ENCODE measurements at regions not wholly inside any gene's neighbourhood (a gene's known extent, or its start where the extent isn't known, plus 50 kb on each side); places are given as distances from the start of the nearest gene placed in this dataset.

- no peaks in the 10 kb centered on the region for H3K4me1 Mint-ChIP-seq
- no peak for ATAC-seq (ENCODE audit: low read depth in 2 of 2)
These were observed 750.3 kb downstream of the CBLN4 start for GRCh38 chr20:55255016-55255415.

DNA sequence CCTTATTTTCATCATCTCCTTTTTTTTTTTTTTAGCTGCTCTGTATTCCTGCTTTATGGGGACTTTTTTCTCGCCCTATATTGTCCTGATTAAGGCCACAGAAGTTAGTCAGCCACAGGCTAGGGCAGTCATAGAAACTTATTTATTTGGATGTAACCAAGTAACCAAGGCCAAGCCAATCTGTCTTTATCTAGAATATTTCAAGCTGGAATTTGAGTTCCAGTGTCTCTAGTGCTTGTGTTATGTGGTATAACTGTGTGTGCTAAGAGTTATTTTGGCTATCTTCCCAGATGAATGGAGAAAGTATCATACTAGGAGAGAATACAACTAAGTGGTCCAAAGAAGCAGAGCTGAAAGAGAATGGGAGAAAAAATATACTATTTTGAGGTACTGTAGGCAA is 751.5 kb downstream of the CBLN4 start:
- Histone ChIP-seq H3K27me3 (ENCODE audit: control insufficient read depth, insufficient read depth, low read length) (no peaks in the 10 kb centered on the region), H3K27ac (ENCODE audit: insufficient read depth, low read length, poor library complexity, severe bottlenecking) (no peak overlapping the region), H3K4me1 (ENCODE audit: control insufficient read depth, insufficient read depth, low read length, poor library complexity, severe bottlenecking) (no peaks in the 10 kb centered on the region), H3K9me3 (ENCODE audit: control insufficient read depth in 2 of 2, low read length in 2 of 2) (no peaks in the 10 kb centered on the region), H3K36me3 (ENCODE audit: control insufficient read depth, insufficient read depth, low read length) (no peaks in the 10 kb centered on the region), H3K4me3 (ENCODE audit: low read depth, low read length) (no peak overlapping the region)
- Mint-ChIP-seq H3K4me1 (no peaks in the 10 kb centered on the region), H3K9me3 (peaks cover 0 to 14% (median 8%) of the 10 kb centered on the region in 7 donors), H3K36me3 (no peaks in the 10 kb centered on the region), H3K4me3 (no peak overlapping the region), H3K27ac (no peak overlapping the region), H3K27me3 (no peaks in the 10 kb centered on the region)
- DNase-seq (no peak), ATAC-seq (ENCODE audit: low read depth in 2 of 2) (no peak)

More at GRCh38 chr20:55255016-55255415, 750.3 kb downstream of the CBLN4 start:
- Mint-ChIP-seq H3K36me3 (no peaks in the 10 kb centered on the region), H3K27me3 (no peaks in the 10 kb centered on the region), H3K27ac (no peak overlapping the region), H3K9me3 (peaks cover 1 to 20% (median 5%) of the 10 kb centered on the region in 7 donors), H3K4me3 (no peak overlapping the region)
- H3K27ac ChIP-seq (ENCODE audit: insufficient read depth, low read length, poor library complexity, severe bottlenecking): no peak overlapping the region
- H3K4me1 ChIP-seq (ENCODE audit: control insufficient read depth, insufficient read depth, low read length, poor library complexity, severe bottlenecking): no peaks in the 10 kb centered on the region
- H3K36me3 ChIP-seq (ENCODE audit: control insufficient read depth, insufficient read depth, low read length): no peaks in the 10 kb centered on the region
- no peak overlapping the region for H3K4me3 ChIP-seq (ENCODE audit: low read depth, low read length)
- no peaks in the 10 kb centered on the region for H3K9me3 ChIP-seq (ENCODE audit: control insufficient read depth in 2 of 2, low read length in 2 of 2)
- DNase-seq: no peak
- H3K27me3 ChIP-seq (ENCODE audit: control insufficient read depth, insufficient read depth, low read length): no peaks in the 10 kb centered on the region

GRCh38 chr20:55252521-55252920 is 752.8 kb downstream of the CBLN4 start:
- Histone ChIP-seq H3K27ac (ENCODE audit: insufficient read depth, low read length, poor library complexity, severe bottlenecking) (no peak overlapping the region), H3K4me3 (ENCODE audit: low read depth, low read length) (no peak overlapping the region), H3K27me3 (ENCODE audit: control insufficient read depth, insufficient read depth, low read length) (no peaks in the 10 kb centered on the region), H3K9me3 (ENCODE audit: control insufficient read depth in 2 of 2, low read length in 2 of 2) (no peaks in the 10 kb centered on the region), H3K4me1 (ENCODE audit: control insufficient read depth, insufficient read depth, low read length, poor library complexity, severe bottlenecking) (no peaks in the 10 kb centered on the region), H3K36me3 (ENCODE audit: control insufficient read depth, insufficient read depth, low read length) (no peaks in the 10 kb centered on the region)
- no peaks in the 10 kb centered on the region for H3K4me1 Mint-ChIP-seq
- no peaks in the 10 kb centered on the region for H3K27me3 Mint-ChIP-seq
- ATAC-seq (ENCODE audit: low read depth in 2 of 2): no peak
- peaks cover 0 to 21% (median 6%) of the 10 kb centered on the region in 7 donors for H3K9me3 Mint-ChIP-seq
- H3K36me3 Mint-ChIP-seq: no peaks in the 10 kb centered on the region
- no peak for DNase-seq
- H3K4me3 Mint-ChIP-seq: no peak overlapping the region
- no peak overlapping the region for H3K27ac Mint-ChIP-seq

DNA sequence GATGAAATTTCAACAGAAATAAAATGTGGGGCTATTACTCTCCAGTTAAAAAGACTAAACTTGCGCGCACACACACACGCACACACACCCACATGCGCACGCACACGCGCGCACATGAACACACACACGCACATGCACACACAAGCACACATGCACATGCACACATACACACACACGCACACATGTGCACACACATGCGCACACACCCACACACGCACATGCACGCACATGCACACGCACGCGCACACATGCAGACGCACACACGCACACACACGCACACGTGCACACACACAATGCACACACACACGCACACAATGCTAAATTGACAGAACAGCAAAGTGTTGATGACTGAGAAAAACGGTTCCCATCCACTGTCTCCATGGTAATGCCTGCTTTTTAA is 754.1 kb downstream of the CBLN4 start:
- Histone ChIP-seq H3K4me3 (ENCODE audit: low read depth, low read length) (no peak overlapping the region), H3K36me3 (ENCODE audit: control insufficient read depth, insufficient read depth, low read length) (no peaks in the 10 kb centered on the region), H3K4me1 (ENCODE audit: control insufficient read depth, insufficient read depth, low read length, poor library complexity, severe bottlenecking) (no peaks in the 10 kb centered on the region), H3K27ac (ENCODE audit: insufficient read depth, low read length, poor library complexity, severe bottlenecking) (no peak overlapping the region), H3K27me3 (ENCODE audit: control insufficient read depth, insufficient read depth, low read length) (no peaks in the 10 kb centered on the region), H3K9me3 (ENCODE audit: control insufficient read depth in 2 of 2, low read length in 2 of 2) (no peaks in the 10 kb centered on the region)
- Mint-ChIP-seq H3K27ac (no peak overlapping the region), H3K9me3 (peaks cover 0 to 26% (median 7%) of the 10 kb centered on the region in 7 donors), H3K4me3 (no peak overlapping the region), H3K27me3 (no peaks in the 10 kb centered on the region), H3K36me3 (no peaks in the 10 kb centered on the region), H3K4me1 (no peaks in the 10 kb centered on the region)
- DNase-seq: no peak
- ATAC-seq (ENCODE audit: low read depth in 2 of 2): no peak

- ATAC-seq (ENCODE audit: low read depth in 2 of 2) (no peak), DNase-seq (no peak)
- no peaks in the 10 kb centered on the region for H3K36me3 ChIP-seq (ENCODE audit: control insufficient read depth, insufficient read depth, low read length)
- H3K4me1 ChIP-seq (ENCODE audit: control insufficient read depth, insufficient read depth, low read length, poor library complexity, severe bottlenecking): no peaks in the 10 kb centered on the region
- Mint-ChIP-seq H3K9me3 (peaks cover 0 to 32% (median 17%) of the 10 kb centered on the region in 7 donors), H3K4me3 (no peak overlapping the region), H3K36me3 (no peaks in the 10 kb centered on the region), H3K27ac (no peak overlapping the region), H3K27me3 (no peaks in the 10 kb centered on the region), H3K4me1 (no peaks in the 10 kb centered on the region)
- no peak overlapping the region for H3K27ac ChIP-seq (ENCODE audit: insufficient read depth, low read length, poor library complexity, severe bottlenecking)
- H3K4me3 ChIP-seq (ENCODE audit: low read depth, low read length): no peak overlapping the region
- peaks cover 0 to 1% of the 10 kb centered on the region in 2 experiments for H3K9me3 ChIP-seq (ENCODE audit: control insufficient read depth in 2 of 2, low read length in 2 of 2)
- H3K27me3 ChIP-seq (ENCODE audit: control insufficient read depth, insufficient read depth, low read length): no peaks in the 10 kb centered on the region
These were observed 762.5 kb downstream of the CBLN4 start for GRCh38 chr20:55242853-55243252.

GRCh38 chr20:55239269-55239668 is 763.9 kb downstream of the DOK5 start:
- Mint-ChIP-seq H3K27ac (no peak overlapping the region), H3K9me3 (peaks cover 0 to 18% (median 7%) of the 10 kb centered on the region in 7 donors), H3K4me3 (no peak overlapping the region), H3K36me3 (no peaks in the 10 kb centered on the region), H3K4me1 (no peaks in the 10 kb centered on the region), H3K27me3 (no peaks in the 10 kb centered on the region)
- Histone ChIP-seq H3K27me3 (ENCODE audit: control insufficient read depth, insufficient read depth, low read length) (no peaks in the 10 kb centered on the region), H3K9me3 (ENCODE audit: control insufficient read depth in 2 of 2, low read length in 2 of 2) (peaks cover 0 to 3% of the 10 kb centered on the region in 2 experiments), H3K4me1 (ENCODE audit: control insufficient read depth, insufficient read depth, low read length, poor library complexity, severe bottlenecking) (no peaks in the 10 kb centered on the region), H3K36me3 (ENCODE audit: control insufficient read depth, insufficient read depth, low read length) (no peaks in the 10 kb centered on the region), H3K27ac (ENCODE audit: insufficient read depth, low read length, poor library complexity, severe bottlenecking) (no peak overlapping the region), H3K4me3 (ENCODE audit: low read depth, low read length) (no peak overlapping the region)
- DNase-seq (no peak), ATAC-seq (ENCODE audit: low read depth in 2 of 2) (no peak)

GRCh38 chr20:55232647-55233046 is 757.3 kb downstream of the DOK5 start:
- Mint-ChIP-seq H3K4me1 (no peaks in the 10 kb centered on the region), H3K4me3 (no peak overlapping the region), H3K27me3 (no peaks in the 10 kb centered on the region), H3K36me3 (no peaks in the 10 kb centered on the region), H3K9me3 (peaks cover under 1 to 15% (median 6%) of the 10 kb centered on the region in 7 donors), H3K27ac (no peak overlapping the region)
- ATAC-seq (ENCODE audit: low read depth in 2 of 2) (no peak), DNase-seq (no peak)
- Histone ChIP-seq H3K27me3 (ENCODE audit: control insufficient read depth, insufficient read depth, low read length) (no peaks in the 10 kb centered on the region), H3K9me3 (ENCODE audit: control insufficient read depth in 2 of 2, low read length in 2 of 2) (peaks cover 0 to 2% of the 10 kb centered on the region in 2 experiments), H3K27ac (ENCODE audit: insufficient read depth, low read length, poor library complexity, severe bottlenecking) (no peak overlapping the region), H3K4me1 (ENCODE audit: control insufficient read depth, insufficient read depth, low read length, poor library complexity, severe bottlenecking) (no peaks in the 10 kb centered on the region), H3K36me3 (ENCODE audit: control insufficient read depth, insufficient read depth, low read length) (no peaks in the 10 kb centered on the region), H3K4me3 (ENCODE audit: low read depth, low read length) (no peak overlapping the region)

GRCh38 chr20:55229451-55229850 is 754.1 kb downstream of the DOK5 start:
- no peak overlapping the region for H3K27ac ChIP-seq (ENCODE audit: insufficient read depth, low read length, poor library complexity, severe bottlenecking)
- no peak overlapping the region for H3K27ac Mint-ChIP-seq
- ATAC-seq (ENCODE audit: low read depth in 2 of 2): no peak
- H3K4me3 Mint-ChIP-seq: no peak overlapping the region
- no peak for DNase-seq
- H3K36me3 ChIP-seq (ENCODE audit: control insufficient read depth, insufficient read depth, low read length): no peaks in the 10 kb centered on the region
- peaks cover 2 to 17% (median 8%) of the 10 kb centered on the region in 7 donors for H3K9me3 Mint-ChIP-seq
- peaks cover 0 to 4% of the 10 kb centered on the region in 2 experiments for H3K9me3 ChIP-seq (ENCODE audit: control insufficient read depth in 2 of 2, low read length in 2 of 2)
- H3K27me3 Mint-ChIP-seq: no peaks in the 10 kb centered on the region
- H3K4me3 ChIP-seq (ENCODE audit: low read depth, low read length): no peak overlapping the region
- no peaks in the 10 kb centered on the region for H3K36me3 Mint-ChIP-seq
- no peaks in the 10 kb centered on the region for H3K4me1 Mint-ChIP-seq
- H3K27me3 ChIP-seq (ENCODE audit: control insufficient read depth, insufficient read depth, low read length): no peaks in the 10 kb centered on the region
- H3K4me1 ChIP-seq (ENCODE audit: control insufficient read depth, insufficient read depth, low read length, poor library complexity, severe bottlenecking): no peaks in the 10 kb centered on the region

Measured in CD4-positive, CD25-positive, alpha-beta regulatory T cell (primary cell).